ENCODE measurements at regions not wholly inside any gene's neighbourhood (a gene's known extent, or its start where the extent isn't known, plus 50 kb on each side); places are given as distances from the start of the nearest gene placed in this dataset.

GRCh38 chr9:12155401-12156134 is 537.6 kb upstream of the TYRP1 start:
- no peak for DNase-seq

DNA sequence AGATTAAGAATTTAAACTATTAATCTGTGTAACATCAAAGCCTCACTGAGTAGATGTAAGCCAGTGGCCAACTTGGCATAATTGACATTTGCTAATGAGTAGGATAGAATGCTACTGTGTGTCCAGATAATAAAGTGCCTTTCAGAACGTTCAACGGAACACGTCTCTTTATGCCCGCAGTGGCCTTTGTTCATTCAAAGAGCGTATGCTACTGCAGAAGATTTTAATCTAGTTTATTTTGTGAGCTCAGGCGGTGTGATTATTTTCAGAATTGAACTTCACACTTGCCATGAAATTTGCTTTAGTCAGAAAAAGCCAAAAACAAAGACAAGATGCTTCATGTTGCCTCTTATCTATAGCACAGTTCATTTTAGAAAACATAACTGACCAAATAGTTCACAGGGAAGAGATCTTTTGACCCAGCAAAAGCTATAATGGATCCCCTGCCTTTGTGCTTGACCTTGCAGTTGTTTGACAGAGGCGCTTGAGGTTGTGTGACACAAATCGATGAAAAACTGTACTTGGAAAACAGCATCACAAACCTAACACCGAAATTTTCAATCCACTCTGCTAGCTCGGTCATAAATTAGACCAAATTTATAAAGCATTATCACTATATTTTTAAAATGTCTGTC is 530.9 kb upstream of the TYRP1 start:
- no peak for DNase-seq

DNA sequence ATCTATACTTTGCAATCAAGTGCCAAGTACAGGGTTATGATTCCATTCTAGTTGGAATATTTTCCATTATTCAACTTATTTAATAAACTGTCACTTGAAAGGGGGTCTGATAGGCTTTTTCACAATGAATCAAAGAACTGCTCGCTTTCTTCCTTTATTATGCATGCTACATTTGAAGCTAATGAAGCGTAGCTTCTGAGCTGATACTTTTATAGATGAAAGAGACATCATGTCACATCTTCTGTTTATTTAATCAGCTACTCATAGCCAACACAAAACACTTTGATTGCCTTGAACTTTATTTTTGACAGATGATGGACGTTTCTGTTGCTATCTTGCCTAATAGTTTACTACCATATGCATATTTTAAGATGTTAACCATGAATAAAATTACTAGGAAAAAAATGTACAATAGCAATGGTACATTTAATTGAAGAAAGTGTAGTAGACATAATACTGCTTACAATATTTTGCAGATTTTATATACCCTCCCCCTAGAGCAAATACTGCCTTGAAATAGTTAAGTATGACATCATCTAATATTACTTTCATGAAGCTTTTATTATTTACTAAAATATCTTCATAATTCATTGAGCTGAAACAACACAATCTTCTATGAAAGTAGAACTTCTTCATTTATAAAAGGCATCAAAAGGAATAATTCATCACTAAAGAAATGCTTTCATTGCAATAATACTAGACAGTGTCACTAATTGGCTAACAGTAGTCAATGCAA is 529.3 kb upstream of the TYRP1 start:
- DNase-seq, result no peak

GRCh38 chr9:12166518-12166917 is 526.7 kb upstream of the TYRP1 start:
- DNase-seq, result no peak

- no peak for DNase-seq
Observed at GRCh38 chr9:12170456-12170855, 522.7 kb upstream of the TYRP1 start.

DNA sequence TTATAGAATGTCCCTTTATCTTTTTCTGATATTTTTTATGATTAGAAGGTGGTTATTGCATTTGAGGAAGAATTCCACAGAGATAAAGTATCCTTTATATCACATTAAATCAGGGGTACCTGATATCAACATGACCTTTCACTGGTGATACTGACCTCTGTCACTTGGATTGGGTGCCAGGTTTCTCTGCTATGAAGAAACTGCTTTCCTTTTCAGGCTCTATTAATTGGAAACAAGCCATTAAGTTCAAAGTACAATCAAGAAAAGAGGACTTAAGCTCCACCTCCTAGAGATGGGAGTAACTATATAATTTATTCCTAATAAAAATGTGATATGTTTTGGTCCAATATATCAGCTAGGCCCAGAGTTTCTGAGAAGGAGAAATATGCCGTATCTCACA is 514.6 kb upstream of the TYRP1 start:
- DNase-seq, result no peak

DNA sequence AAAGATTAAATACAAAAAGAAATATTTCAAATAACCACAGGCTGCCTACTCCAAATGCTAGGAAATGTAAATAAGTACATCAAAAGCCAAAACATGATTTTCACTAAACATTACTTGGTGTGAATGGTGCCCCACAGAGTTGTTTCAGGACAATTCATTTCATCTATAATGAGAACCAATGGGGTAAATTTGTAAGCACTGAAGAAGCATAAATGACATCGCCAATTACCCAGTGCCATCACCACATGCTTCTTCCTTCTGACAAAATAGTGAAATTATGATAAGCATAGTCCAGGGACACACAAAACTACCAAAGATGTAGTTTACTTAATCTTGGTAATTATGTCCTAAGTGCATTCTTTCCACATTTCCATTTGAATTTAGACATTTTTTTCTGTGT is 510.4 kb upstream of the TYRP1 start:
- no peak for DNase-seq

- no peak for DNase-seq
Observed at GRCh38 chr9:12183321-12183720, 509.9 kb upstream of the TYRP1 start.

GRCh38 chr9:12185856-12186255 is 507.3 kb upstream of the TYRP1 start:
- DNase-seq, result no peak

GRCh38 chr9:12191630-12192029 is 501.6 kb upstream of the TYRP1 start:
- no peak for DNase-seq

GRCh38 chr9:12194731-12195130 is 498.5 kb upstream of the TYRP1 start:
- no peak for DNase-seq

DNA sequence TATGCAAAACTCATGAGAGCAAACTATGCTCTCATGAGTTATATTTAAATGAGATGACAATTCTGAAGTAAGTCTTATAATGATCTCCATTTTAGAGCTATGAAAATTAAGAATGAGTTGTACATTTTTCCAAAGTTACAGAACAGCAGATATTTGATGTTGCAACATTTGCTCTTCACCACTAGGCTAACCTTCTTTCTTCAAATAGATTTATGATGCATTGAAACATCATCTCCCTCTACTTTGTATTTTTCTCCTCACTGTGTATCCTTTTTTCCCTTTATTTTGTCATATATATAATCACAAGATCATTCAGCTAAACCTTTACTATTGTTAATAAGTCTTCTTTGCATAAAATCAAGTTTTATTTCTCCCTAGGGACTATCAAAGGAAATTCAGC is 497.7 kb upstream of the TYRP1 start:
- DNase-seq, result no peak

GRCh38 chr9:12204512-12204911 is 488.7 kb upstream of the TYRP1 start:
- no peak for DNase-seq

GRCh38 chr9:12212860-12213259 is 480.3 kb upstream of the TYRP1 start:
- DNase-seq, result no peak

- no peak for DNase-seq
Observed at GRCh38 chr9:12221470-12221869, 471.7 kb upstream of the TYRP1 start.

DNA sequence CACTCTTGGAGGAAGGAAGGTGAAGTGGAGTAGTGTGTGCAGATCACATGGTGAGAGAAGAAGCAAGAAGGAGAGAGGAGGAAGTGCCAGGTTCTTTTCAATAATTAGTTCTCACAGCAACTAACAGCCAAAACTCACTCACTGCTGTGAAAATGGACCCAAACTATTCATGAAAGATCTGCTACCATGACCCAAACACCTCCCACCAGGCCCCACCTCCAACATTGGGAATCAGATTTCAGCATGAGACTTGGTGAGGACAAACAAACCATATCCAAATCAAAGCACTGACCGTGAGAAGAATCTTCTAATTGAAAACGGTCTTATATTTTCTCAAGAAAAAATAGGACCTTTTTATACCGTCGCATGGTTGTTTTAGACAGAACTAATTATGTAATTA is 468.7 kb upstream of the TYRP1 start:
- no peak for DNase-seq

- no peak for DNase-seq
Observed at GRCh38 chr9:12230708-12231107, 462.5 kb upstream of the TYRP1 start.

DNA sequence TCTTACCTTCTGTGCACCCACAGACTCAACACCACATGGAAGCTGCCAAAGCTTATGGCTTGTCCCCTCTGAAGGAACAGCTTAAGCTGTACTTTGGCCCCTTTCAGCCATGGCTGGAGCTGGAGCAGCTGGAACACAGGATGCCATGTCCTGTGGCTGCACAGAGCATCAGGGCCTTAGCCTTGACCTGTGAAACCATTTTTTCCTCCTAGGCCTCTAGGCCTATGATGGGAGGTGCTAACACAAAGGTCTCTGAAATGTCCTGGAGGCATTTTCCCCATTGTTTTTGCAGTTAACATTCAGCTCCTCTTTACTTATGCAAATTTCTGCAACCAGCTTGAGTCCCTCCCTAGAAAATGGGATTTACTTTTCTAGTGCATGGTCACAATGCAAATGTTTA is 461.4 kb upstream of the TYRP1 start:
- DNase-seq, result no peak

GRCh38 chr9:12232836-12233235 is 460.3 kb upstream of the TYRP1 start:
- DNase-seq, result no peak

GRCh38 chr9:12253941-12254340 is 439.2 kb upstream of the TYRP1 start:
- DNase-seq, result no peak

DNA sequence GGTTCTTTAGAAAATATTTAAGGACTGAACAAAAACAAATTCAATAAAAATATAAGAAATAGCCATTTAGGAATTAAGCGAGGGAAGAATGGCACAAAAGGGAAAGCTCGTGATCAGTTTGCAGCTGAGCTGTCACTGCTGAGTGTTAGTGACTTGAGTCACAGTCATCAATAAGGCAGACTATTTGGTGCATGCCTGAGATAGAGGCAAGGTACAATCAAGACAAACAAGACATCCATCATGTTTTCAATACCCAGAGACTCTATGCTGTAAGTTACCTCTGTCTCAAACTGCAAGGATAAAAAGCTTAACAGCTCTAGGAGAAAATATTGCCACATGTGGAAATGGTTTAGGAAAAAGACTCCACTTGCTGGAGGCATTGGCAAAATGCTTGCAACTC is 426.4 kb upstream of the TYRP1 start:
- DNase-seq, result no peak

- no peak for DNase-seq
Observed at GRCh38 chr9:12271421-12271891, 421.7 kb upstream of the TYRP1 start.

DNA sequence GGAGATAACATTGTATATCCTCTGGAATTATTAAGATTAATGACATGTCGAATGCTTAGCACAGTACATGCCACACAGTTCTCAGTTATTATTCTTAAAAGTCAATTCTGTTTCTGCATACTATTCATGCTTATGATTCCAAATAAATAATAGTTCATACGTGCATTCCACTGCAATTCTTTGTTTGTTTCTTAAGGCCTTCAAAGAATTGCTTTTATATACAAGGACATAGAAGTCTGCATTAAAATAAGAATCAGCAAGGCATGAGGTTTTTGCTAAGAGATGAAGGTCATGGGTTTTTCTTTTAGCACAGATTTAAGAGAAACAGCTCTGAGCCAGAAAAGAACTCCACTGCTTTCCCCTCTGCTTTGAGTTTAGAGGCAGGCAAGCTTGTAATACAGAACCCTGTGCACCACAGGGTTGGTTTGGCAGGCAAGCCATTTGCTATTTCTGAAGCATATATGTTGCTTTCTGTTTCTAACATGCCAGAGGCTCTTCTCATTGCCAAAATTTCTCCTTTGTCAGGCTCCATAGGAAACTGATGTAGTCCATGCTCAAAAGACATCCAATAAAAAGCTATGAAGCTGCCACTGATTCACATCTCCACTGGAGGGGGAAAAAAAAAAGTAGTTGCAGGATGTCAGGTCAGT is 420.6 kb upstream of the TYRP1 start:
- peak; percentile 4 for DNase-seq
